DMS53 treated with DMSO at 0.1 percent for 48 hours (cell line): ENCODE measurements at regions not wholly inside any gene's neighbourhood (a gene's known extent, or its start where the extent isn't known, plus 50 kb on each side); places are given as distances from the start of the nearest gene placed in this dataset.
"Not testable (repeated sequence)": the region's sequence is repeated elsewhere in the genome, so short reads cannot be mapped to it uniquely, and the experiment has no call there.

ENCODE experiments used
- DNase-seq: peaks from one replicate; lab custom pipeline; 2025; ENCODE audit not compliant: unreplicated experiment; lab: John Stamatoyannopoulos, UW

DNA sequence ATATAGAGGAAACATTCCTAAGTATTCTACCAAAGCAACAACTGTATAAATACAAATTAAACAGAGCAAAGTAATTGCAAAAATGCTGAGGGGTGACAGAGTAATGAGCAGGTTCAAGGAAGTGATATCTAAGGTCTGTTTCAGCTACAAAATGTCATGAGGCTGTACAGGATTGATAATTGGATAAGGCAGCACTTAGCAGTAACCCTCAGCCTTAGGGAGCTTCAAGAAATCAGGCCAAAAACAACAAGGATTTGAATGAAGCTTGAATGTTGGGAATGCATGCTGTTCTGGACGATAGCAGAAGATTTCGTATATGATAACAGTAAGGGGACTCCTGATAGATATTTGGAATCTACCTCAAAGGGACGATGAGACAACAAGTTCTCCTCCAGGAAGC is 142.0 kb upstream of the MMADHC start:
- no peak for DNase-seq

DNA sequence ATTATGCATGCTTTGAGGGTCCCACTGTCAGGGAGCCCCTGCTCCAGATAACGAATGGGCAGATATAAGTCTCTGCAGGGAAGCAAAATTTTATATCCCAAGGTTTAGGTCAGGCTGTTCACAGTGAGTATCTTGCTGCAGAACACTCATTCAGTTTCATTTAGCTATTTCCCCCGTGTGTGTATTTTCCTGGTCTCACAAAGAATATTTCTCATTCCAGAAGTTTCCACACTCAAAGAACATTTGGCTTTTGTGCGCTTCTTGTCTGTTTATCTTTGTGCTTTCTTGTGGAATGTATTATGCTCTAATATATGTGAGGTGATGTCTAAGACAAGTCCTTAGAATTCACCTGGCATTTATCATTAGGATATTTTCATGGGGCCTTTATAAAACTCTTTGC is 140.4 kb upstream of the MMADHC start:
- no peak for DNase-seq

DNA sequence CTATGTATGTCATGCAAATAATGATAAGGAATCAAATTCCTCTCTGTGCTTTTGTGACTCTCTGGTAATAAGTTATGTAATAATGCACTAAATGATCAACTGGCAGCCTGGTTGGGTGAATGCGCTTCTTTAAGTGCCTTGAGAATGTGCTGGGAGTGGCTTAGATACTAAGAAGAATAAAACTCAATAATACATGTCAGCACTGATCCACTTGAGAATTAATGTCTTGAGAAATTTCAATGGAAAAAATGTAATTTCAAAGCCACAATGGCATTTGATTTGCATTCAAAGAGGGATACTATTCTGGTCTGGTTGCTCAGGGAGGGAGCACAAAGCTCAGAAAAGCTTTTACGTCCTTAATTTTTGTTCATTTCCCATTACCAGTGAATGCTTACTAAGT is 137.7 kb upstream of the MMADHC start:
- no peak for DNase-seq

DNA sequence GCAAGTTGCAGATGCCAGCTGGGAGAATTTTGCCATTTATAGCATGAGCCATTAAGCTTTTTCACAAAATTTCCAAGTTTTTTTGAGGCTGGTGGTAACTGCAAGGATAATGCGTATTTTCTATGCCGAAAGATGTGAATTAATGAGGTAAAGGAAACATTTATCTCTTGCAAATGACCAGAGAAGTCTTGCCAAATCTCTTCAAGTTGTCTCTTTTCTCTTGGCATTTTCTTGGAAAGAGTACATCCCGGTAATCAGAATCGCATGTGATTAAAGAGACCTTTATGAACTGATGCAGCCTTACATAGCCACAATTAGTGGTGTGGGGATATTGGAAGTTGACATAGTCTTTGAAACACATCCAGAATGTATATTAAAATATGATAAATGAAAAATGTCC is 136.5 kb upstream of the MMADHC start:
- DNase-seq, result no peak

DNA sequence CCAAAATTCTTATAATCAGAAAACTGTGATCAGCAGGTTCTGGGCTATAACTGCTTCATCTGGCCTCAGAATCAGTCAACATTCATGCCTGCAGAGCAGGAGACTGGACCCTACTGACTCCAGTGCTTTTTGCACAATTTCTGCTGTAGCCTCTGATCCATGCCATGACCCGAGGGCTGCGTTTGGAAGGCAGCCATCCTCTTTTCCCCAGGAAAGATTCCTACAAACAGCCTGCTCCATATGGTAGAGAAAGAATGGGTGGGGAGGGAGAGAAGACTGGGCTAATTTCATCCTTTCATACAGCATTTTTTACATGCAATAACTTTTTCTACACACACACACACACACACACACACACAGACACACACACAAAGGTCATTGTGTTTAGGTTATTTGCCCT is 133.0 kb upstream of the MMADHC start:
- DNase-seq, result no peak

DNA sequence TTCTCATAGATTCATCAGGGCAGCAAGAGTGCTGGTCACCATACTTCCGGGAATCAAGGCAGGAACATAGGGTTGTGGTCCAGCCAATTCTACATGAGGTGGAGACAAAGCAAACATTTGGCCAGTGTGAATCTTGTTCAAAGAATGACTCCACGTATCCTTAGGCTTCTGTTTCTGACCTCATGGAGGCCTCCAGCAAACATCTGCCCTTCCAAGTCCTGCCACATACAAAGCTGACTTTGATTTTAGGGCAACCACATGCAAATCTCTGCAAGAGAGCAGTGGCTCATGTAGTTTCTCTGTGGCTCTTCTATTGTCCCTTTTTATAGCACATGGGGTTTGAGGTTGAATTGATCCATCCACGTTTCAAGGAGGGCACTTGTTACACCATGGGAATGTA is 132.1 kb upstream of the MMADHC start:
- no peak for DNase-seq

DNA sequence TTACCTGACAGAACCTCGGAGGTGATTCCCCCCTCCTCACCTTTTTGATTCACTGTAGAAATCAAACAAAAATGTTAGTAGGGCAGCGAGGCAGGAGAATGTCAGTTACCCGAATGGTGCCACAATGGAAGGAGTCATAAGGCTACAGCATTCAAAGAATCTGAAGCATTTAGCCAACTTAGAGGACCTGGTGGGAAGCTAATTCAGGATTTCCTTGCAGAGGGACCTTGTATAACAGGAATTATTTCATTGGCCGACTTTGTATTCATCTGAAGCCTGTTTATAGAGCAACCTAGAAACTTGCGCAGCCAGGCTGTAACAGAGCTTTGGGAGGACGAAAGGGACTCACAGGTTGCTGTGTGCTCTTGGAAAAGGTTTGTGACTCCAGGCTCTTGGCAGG is 129.1 kb upstream of the MMADHC start:
- DNase-seq, result no peak

DNA sequence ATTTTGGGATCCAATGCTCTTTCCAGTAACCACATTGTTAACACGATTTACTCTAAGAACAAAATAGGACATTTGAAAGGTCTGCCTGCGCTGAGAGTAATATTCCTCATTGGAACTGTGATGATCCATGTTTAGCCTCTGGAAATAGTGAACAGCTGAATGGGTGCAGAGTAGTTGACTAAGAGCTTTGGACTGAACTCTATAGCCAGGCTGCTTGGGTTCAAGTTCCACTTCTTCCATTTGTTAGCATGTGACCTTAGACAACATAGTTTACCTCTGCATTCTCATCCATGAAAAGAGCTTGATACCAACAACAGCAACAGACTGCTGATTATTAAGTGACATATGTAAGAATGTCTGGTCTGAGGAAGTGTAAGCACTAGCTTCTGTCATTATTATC is 128.3 kb upstream of the MMADHC start:
- DNase-seq, result no peak

DNA sequence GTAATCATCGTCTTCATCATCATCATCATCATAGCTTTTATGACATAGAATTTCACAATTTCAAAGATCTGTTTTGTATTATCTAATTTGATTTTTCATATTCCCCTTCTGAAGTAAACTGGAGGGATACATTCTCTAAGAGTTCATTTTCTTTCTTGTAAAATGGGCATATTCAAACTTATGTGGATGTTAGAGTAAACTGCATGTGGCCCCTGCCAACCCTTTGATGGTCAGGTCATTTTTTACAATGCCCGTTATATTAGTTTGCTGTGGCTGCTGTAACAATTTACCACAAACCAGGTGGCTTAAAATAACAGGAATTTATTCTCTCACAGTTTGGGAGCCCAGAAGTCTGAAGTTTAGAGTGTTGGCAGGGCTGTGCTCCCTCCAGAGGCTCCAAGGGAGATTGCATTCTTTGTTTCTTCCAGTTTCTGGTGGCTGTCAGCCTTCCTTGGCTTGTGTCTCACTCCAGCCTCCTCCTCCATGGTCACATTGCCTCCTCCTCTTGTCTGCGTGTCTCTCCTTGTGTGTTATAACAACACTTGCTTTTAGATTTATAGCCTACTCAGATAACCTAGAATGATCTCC is 127.5 kb upstream of the MMADHC start:
- no peak for DNase-seq

DNA sequence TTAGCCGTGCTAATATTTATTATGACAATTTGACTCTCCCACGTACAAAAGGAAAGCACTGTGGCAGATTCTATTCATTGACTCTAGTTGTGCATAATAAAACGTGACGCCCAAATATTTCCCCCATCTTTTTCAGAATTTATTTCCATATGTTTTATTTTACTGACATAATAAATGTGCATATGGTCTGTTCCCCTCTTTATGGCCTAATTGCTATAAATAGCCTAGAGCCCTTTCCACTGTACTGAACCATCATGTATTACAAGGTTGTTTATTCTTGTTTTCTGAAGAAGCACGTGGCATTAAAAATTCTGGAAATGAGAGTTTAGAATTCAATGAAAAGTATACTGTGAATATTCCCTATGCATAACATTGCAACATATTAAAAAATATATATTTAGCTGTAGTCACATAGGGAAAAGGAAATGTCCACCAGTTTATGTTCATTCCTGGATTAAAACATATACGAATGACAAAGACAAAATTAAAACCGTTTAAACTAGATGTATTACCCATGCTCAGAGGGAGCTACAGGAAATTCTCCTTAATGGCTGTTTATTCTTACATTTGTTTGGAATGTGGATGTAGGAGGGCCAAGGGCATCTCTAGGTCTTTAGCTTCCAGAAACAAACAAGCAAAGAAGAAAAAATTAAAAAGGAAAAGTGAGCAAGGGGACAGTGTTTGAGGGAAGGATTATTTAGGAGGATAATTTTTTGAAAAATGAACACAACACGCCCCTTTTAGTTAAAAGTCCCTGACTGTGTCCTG is 122.1 kb upstream of the MMADHC start:
- no peak for DNase-seq

DNA sequence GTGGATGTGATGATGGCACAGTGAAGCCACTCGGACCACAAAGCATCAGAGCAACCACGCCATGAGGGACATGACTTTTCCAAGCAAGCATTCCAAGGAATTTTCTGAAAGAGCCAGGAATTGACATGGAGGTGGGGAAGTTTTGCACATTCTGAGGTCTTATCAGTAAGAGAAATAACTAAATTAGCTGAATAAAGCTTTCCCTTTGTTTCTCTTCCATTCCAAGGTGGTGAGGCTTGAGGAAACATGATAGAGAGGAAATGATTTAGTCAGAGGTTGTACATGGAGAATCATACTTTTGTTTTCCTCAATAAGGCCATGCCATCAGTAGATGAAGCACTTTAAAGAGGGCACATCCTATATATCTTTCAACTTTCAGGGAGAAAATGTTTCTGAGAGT is 115.7 kb upstream of the MMADHC start:
- DNase-seq, result no peak

DNA sequence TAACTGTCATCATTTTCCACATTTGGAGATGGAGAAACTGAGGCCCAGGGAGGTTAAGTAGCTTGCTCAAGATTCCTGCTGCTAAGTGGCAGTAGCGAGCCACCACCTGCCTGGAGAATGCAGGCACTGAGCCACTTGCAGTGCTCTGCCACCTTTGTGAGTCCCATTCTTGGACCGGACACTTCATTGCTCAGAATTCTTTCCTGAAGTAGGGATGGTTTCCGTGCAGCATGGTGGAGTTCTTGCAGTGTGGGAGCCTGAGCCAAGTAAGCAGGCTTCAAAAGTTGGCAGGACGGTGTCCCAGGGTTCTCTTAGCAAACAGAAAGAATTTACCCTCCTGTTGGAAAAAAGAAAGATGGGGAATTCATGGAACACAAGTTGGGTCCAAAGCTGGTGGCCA is 115.0 kb upstream of the MMADHC start:
- DNase-seq, result no peak

DNA sequence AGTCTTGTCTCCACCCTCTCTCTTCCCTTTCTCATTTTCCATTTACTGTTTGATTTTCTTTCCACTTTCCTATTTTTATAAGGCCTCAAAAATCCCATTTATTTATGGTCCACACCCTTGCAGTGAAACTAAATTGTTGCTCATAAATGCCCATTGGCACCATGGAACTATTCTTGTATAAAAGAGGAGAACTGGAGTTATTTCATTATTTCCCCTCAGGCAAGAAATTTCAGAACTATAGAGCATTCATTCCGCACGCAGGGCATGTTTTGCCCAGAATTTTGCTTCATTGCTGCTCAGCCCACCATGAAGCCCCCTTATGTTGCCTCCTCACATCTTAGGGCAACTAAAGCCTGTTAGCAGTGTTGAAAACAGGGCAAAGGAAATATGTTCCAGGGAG is 113.7 kb upstream of the MMADHC start:
- no peak for DNase-seq

DNA sequence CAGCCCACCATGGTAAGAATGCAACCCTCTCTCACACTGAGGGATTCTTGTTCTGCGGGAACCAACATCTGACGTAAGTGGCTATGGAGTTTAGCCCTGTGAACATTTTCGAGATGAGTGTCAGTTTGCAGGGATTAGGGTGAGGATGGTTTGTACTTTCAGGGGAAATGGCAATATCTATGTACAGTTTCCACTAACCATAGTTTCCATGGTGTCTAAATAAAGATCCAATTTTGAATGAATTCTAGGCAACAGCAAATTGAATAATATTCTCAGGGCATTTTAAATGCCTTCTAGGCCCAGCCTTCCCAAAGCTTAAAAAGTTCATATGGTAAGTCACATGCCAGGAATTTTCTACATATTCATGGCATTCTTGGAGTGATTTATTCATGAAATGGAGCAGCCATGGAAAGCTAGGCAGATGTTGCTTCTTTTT is 105.4 kb upstream of the MMADHC start:
- DNase-seq, result no peak

DNA sequence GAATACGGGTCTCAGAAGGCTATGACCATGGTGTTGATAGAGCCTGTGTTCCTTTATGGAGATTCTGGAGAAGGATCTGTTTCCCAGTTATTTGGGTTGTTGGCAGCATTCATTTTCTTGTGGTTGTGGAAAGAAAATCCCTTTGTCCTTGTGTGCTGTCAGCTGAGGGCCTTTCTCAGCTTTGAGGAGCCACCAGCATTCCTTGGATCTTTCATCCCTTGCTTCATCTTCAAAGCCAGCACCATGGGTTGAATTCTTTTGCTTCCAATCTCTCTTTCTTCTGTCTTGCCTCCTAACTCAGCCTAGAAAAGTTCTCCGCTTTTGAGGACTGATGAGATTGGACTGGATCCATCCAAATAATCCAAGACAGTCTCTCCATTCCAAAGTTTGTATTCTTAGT is 103.2 kb upstream of the MMADHC start:
- no peak for DNase-seq

DNA sequence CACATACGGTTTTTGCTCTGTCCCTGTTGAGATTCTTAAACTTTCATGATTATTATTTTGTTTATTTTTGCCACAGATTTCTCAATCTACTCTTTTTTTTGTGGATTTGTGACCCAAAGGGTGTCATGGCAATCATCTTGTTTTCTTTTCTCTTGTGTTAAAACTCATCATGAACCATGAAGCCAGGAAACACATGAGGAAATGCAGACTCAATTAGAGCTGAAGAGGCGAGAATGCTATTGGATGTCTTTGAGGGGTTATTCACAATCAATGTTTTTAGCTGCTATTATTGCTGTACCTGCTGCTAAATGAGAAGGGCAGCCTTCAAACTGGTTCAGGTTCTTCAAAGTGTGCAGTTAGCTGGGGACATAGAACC is 99.5 kb upstream of the MMADHC start:
- no peak for DNase-seq

DNA sequence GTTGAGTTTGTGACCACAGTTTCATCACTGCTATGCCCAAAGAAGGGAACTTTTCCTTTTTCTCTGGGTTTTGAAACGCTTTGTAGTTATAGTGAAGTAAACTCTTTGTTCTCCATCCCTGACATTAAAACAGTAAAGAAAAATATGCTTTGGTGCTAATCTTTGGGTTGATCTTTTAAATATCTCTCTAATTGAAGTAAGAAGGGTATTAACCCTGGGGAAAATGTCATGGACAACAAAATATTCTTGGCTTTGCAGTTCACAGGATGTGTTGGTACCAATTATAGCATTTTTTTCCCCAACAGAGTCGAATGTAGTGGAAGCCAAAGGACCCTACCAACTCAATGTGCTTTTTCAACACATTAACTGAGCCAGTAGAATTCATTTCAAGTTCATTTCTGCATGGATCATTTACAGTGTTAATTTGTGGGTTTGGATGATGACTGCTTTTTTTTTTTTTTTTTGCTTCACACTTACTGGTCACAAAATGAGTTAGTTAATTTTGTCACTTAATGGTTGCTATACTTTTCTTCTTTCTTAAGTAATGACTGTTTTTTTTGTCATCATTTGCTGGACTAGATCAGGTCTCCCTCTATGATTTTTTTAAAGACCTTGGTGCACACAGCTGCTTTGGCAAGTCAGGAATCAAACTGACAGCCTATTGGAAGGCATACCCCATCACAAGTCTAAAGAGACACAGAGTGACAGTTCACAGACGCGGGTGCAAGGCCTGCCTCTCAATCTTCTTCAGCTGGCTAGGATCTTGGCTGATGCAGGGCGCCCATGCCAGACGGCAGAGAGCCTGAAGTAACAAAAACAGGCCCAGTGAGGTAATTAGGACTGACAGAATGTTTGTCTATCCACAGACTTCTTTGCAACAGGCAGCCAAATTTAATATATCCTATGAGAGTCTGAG is 98.8 kb upstream of the MMADHC start:
- DNase-seq, result no peak

DNA sequence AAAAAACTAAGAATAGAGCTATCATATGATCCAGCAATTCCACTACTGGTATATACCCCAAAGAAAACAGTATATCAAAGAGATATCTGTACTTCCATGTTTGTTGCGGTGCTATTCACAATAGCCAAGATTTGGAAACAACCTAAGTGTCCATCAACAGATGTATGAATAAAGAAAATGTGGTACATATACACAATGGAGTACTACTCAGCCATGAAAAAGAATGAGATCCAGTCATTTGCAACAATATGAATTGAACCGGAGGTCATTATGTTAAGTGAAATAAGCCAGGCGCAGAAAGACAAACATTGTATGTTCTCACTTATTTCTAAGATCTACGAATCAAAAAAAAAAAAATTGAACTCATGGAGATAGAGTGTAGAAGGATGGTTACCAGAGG is 97.8 kb upstream of the MMADHC start:
- not testable (repeated sequence) for DNase-seq

DNA sequence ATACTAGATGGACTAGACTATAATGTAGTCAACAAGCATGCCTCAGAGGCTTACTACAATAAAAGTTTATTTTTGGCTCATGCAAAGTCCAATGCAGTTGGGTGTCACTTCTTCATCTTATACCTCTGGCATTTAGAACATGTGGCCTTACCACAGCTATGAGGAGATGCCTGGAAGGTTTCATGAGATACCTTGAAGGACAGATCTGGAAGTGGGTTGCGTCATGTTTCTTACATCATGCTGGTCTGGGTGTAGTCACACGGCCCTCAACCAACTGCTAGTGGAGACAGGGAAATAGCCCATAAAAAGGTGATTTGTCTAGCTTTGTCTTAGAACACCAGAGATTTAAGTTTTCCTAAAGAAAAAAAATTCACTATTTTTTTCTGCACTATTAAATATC is 91.7 kb upstream of the MMADHC start:
- no peak for DNase-seq

DNA sequence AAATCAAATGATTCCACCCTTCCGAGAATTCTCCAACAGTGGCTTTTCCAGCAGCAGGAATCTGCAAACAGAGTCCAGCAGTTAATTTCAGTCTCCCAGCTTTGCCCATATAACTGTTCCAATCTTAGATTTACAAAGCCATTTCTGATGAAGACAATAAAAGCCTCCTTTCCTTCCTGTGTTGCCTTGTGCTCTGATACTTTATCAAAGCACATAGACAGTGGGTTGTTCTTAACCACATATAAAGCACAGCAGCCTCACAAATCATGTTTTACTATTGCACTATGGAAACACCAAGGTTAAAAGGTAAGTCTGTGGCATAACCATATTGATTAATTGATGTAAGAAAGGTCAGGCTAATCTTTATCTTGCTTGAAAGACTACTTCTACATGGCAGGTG is 89.8 kb upstream of the MMADHC start:
- DNase-seq, result no peak

DNA sequence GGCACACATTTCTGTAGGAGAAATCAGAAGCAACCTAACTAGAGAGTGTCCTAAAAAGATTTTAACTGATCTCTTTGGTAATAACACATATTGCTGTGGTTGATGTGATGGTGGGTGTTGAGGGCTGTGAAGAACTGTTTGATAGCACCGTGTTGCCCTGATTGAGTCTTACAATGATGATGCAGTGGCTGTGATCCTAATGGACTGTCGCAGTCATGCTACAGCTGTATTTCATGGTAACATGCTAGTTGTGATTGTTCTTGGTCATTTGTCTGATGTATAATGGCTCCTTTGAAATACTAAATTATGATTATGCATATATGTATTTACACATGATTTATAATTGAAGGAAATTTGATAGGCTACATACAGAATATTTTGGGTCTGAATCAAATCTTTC is 82.5 kb upstream of the MMADHC start:
- DNase-seq, result no peak

DNA sequence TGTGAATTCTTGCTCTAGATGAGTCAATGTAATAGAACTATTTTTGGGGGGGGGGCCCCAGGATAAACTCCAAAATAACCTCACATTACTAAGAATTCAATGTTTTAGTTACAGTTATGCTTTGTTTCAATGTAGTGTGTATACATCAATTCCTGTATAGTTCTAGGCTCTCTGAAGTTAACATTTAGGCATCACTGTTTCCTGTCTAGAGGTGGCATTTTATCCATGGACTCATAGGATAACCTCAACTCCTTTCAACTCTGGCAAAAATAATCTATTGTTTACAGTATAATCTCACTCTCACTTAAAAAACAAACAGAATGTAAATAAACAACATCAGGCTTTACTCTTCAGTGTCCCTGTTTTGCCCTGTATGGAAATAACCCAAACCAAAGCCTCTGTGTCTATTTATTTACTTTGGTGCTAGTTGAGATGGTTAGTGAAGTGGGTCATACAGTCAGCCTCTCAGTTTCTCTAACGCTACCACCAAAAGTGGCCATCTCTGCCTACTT is 79.3 kb upstream of the MMADHC start:
- DNase-seq, result no peak
